ENCODE measurements at regions not wholly inside any gene's neighbourhood (a gene's known extent, or its start where the extent isn't known, plus 50 kb on each side); places are given as distances from the start of the nearest gene placed in this dataset.

- H3K27ac Mint-ChIP-seq, result no peak overlapping the region
- peaks cover 4% of the 10 kb centered on the region for H3K9me3 Mint-ChIP-seq
- no peaks in the 10 kb centered on the region for H3K36me3 Mint-ChIP-seq (ENCODE audit: low read depth)
These were observed 435.6 kb downstream of the EFNA5 start for GRCh38 chr5:107235167-107235566.

GRCh38 chr5:107232788-107233187, 437.9 kb downstream of the EFNA5 start:
- no peaks in the 10 kb centered on the region for H3K9me3 Mint-ChIP-seq
- intact Hi-C loops (cut with micrococcal nuclease), result no loop called here
- no peaks in the 10 kb centered on the region for H3K4me1 Mint-ChIP-seq
- H3K27ac Mint-ChIP-seq, result no peak overlapping the region
- H3K27me3 Mint-ChIP-seq, result no peaks in the 10 kb centered on the region
- H3K36me3 Mint-ChIP-seq (ENCODE audit: low read depth), result no peaks in the 10 kb centered on the region
- DNase-seq, result no peak
- no peak overlapping the region for H3K4me3 Mint-ChIP-seq

More at GRCh38 chr5:107235167-107235566, 435.6 kb downstream of the EFNA5 start:
- no peak for DNase-seq
- no peaks in the 10 kb centered on the region for H3K4me1 Mint-ChIP-seq
- H3K27me3 Mint-ChIP-seq, result no peaks in the 10 kb centered on the region
- no peak overlapping the region for H3K4me3 Mint-ChIP-seq
- intact Hi-C loops (cut with micrococcal nuclease), result no loop called here

GRCh38 chr5:107232293-107232692, 438.4 kb downstream of the EFNA5 start:
- Mint-ChIP-seq H3K4me1 (no peaks in the 10 kb centered on the region), H3K36me3 (ENCODE audit: low read depth) (no peaks in the 10 kb centered on the region), H3K4me3 (no peak overlapping the region), H3K27me3 (no peaks in the 10 kb centered on the region), H3K9me3 (no peaks in the 10 kb centered on the region), H3K27ac (no peak overlapping the region)
- intact Hi-C loops (cut with micrococcal nuclease), result no loop called here
- no peak for DNase-seq

GRCh38 chr5:107231191-107231590, 439.5 kb downstream of the EFNA5 start:
- H3K4me3 Mint-ChIP-seq, result no peak overlapping the region
- H3K9me3 Mint-ChIP-seq, result no peaks in the 10 kb centered on the region
- no peaks in the 10 kb centered on the region for H3K27me3 Mint-ChIP-seq
- intact Hi-C loops (cut with micrococcal nuclease), result no loop called here
- H3K36me3 Mint-ChIP-seq (ENCODE audit: low read depth), result no peaks in the 10 kb centered on the region
- no peak overlapping the region for H3K27ac Mint-ChIP-seq
- DNase-seq, result no peak
- H3K4me1 Mint-ChIP-seq, result no peaks in the 10 kb centered on the region

GRCh38 chr5:107230367-107230766, 440.4 kb downstream of the EFNA5 start:
- no peaks in the 10 kb centered on the region for H3K9me3 Mint-ChIP-seq
- no peaks in the 10 kb centered on the region for H3K27me3 Mint-ChIP-seq
- intact Hi-C loops (cut with micrococcal nuclease), result no loop called here
- no peak overlapping the region for H3K4me3 Mint-ChIP-seq
- H3K4me1 Mint-ChIP-seq, result no peaks in the 10 kb centered on the region
- no peaks in the 10 kb centered on the region for H3K36me3 Mint-ChIP-seq (ENCODE audit: low read depth)
- DNase-seq, result no peak
- no peak overlapping the region for H3K27ac Mint-ChIP-seq

GRCh38 chr5:107228226-107228625, 442.5 kb downstream of the EFNA5 start:
- no peak overlapping the region for H3K4me3 Mint-ChIP-seq

GRCh38 chr5:107224272-107224671, 446.5 kb downstream of the EFNA5 start:
- Mint-ChIP-seq H3K27ac (no peak overlapping the region), H3K4me1 (no peaks in the 10 kb centered on the region), H3K36me3 (ENCODE audit: low read depth) (no peaks in the 10 kb centered on the region), H3K9me3 (no peaks in the 10 kb centered on the region), H3K27me3 (no peaks in the 10 kb centered on the region), H3K4me3 (no peak overlapping the region)
- no peak for DNase-seq
- intact Hi-C loops (cut with micrococcal nuclease), result no loop called here

More at GRCh38 chr5:107228226-107228625, 442.5 kb downstream of the EFNA5 start:
- Mint-ChIP-seq H3K36me3 (ENCODE audit: low read depth) (no peaks in the 10 kb centered on the region), H3K27ac (no peak overlapping the region), H3K4me1 (no peaks in the 10 kb centered on the region), H3K27me3 (no peaks in the 10 kb centered on the region), H3K9me3 (no peaks in the 10 kb centered on the region)
- DNase-seq, result no peak
- intact Hi-C loops (cut with micrococcal nuclease), result no loop called here

- Mint-ChIP-seq H3K36me3 (ENCODE audit: low read depth) (no peaks in the 10 kb centered on the region), H3K4me3 (no peak overlapping the region), H3K4me1 (no peaks in the 10 kb centered on the region), H3K27me3 (no peaks in the 10 kb centered on the region), H3K27ac (no peak overlapping the region), H3K9me3 (no peaks in the 10 kb centered on the region)
- DNase-seq, result no peak
- intact Hi-C loops (cut with micrococcal nuclease), result no loop called here
These were observed 447.7 kb downstream of the EFNA5 start for GRCh38 chr5:107223066-107223465.

GRCh38 chr5:107219993-107220392, 450.7 kb downstream of the EFNA5 start:
- no peak for DNase-seq
- Mint-ChIP-seq H3K27ac (no peak overlapping the region), H3K36me3 (ENCODE audit: low read depth) (no peaks in the 10 kb centered on the region), H3K4me3 (no peak overlapping the region), H3K4me1 (no peaks in the 10 kb centered on the region), H3K27me3 (no peaks in the 10 kb centered on the region), H3K9me3 (no peaks in the 10 kb centered on the region)
- intact Hi-C loops (cut with micrococcal nuclease), result no loop called here

- H3K27ac Mint-ChIP-seq, result no peak overlapping the region
- DNase-seq, result no peak
- no peaks in the 10 kb centered on the region for H3K27me3 Mint-ChIP-seq
- H3K9me3 Mint-ChIP-seq, result no peaks in the 10 kb centered on the region
- intact Hi-C loops (cut with micrococcal nuclease), result no loop called here
- no peak overlapping the region for H3K4me3 Mint-ChIP-seq
- no peaks in the 10 kb centered on the region for H3K4me1 Mint-ChIP-seq
- no peaks in the 10 kb centered on the region for H3K36me3 Mint-ChIP-seq (ENCODE audit: low read depth)
These were observed 452.1 kb downstream of the EFNA5 start for GRCh38 chr5:107218457-107219193.

- no peaks in the 10 kb centered on the region for H3K4me1 Mint-ChIP-seq
- intact Hi-C loops (cut with micrococcal nuclease), result no loop called here
- H3K27me3 Mint-ChIP-seq, result no peaks in the 10 kb centered on the region
- no peak overlapping the region for H3K4me3 Mint-ChIP-seq
- DNase-seq, result no peak
- H3K36me3 Mint-ChIP-seq (ENCODE audit: low read depth), result no peaks in the 10 kb centered on the region
- no peak overlapping the region for H3K27ac Mint-ChIP-seq
- no peaks in the 10 kb centered on the region for H3K9me3 Mint-ChIP-seq
These were observed 453.0 kb downstream of the EFNA5 start for GRCh38 chr5:107217721-107218130.

- H3K27me3 Mint-ChIP-seq, result no peaks in the 10 kb centered on the region
- H3K4me1 Mint-ChIP-seq, result no peaks in the 10 kb centered on the region
- intact Hi-C loops (cut with micrococcal nuclease), result no loop called here
- DNase-seq, result no peak
- H3K27ac Mint-ChIP-seq, result no peak overlapping the region
- H3K9me3 Mint-ChIP-seq, result no peaks in the 10 kb centered on the region
- no peak overlapping the region for H3K4me3 Mint-ChIP-seq
- H3K36me3 Mint-ChIP-seq (ENCODE audit: low read depth), result no peaks in the 10 kb centered on the region
These were observed 454.1 kb downstream of the EFNA5 start for GRCh38 chr5:107216587-107216986.

- Mint-ChIP-seq H3K27ac (no peak overlapping the region), H3K36me3 (ENCODE audit: low read depth) (no peaks in the 10 kb centered on the region), H3K4me3 (no peak overlapping the region), H3K9me3 (no peaks in the 10 kb centered on the region), H3K27me3 (no peaks in the 10 kb centered on the region), H3K4me1 (no peaks in the 10 kb centered on the region)
- intact Hi-C loops (cut with micrococcal nuclease), result no loop called here
- no peak for DNase-seq
These were observed 455.1 kb downstream of the EFNA5 start for GRCh38 chr5:107215611-107216010.

- no peak overlapping the region for H3K4me3 Mint-ChIP-seq
- H3K27me3 Mint-ChIP-seq, result no peaks in the 10 kb centered on the region
- DNase-seq, result no peak
- H3K4me1 Mint-ChIP-seq, result no peaks in the 10 kb centered on the region
- H3K27ac Mint-ChIP-seq, result no peak overlapping the region
- no peaks in the 10 kb centered on the region for H3K36me3 Mint-ChIP-seq (ENCODE audit: low read depth)
- intact Hi-C loops (cut with micrococcal nuclease), result no loop called here
- H3K9me3 Mint-ChIP-seq, result no peaks in the 10 kb centered on the region
These were observed 457.7 kb downstream of the EFNA5 start for GRCh38 chr5:107213025-107213424.

- H3K4me3 Mint-ChIP-seq, result no peak overlapping the region
- no peaks in the 10 kb centered on the region for H3K4me1 Mint-ChIP-seq
- intact Hi-C loops (cut with micrococcal nuclease), result no loop called here
- no peaks in the 10 kb centered on the region for H3K27me3 Mint-ChIP-seq
- no peaks in the 10 kb centered on the region for H3K9me3 Mint-ChIP-seq
- H3K27ac Mint-ChIP-seq, result no peak overlapping the region
- H3K36me3 Mint-ChIP-seq (ENCODE audit: low read depth), result no peaks in the 10 kb centered on the region
- DNase-seq, result no peak
These were observed 459.1 kb downstream of the EFNA5 start for GRCh38 chr5:107211630-107212029.

All from activated CD4-positive, alpha-beta T cell treated with anti-CD3 and anti-CD28 coated beads, Interleukin-2, amount 10 ng/mL, durations not matched to agents 24 days and 14 days (primary cell).